C4-2B (cell line): ENCODE measurements at regions not wholly inside any gene's neighbourhood (a gene's known extent, or its start where the extent isn't known, plus 50 kb on each side); places are given as distances from the start of the nearest gene placed in this dataset.

Source experiments
- H3K27ac ChIP-seq: fragments of 450-650 bp; 2 replicates; pipeline ENCODE4 v1.5.1; 2017
- ZFX ChIP-seq: fragments of 450-650 bp; IDR thresholded peaks from 2 replicates; pipeline ENCODE4 v1.6.1; 2017
- TF ChIP-seq, protein P1 (sequence below): fragments of 450-650 bp; conservative IDR thresholded peaks from 2 replicates; pipeline ENCODE4 v1.5.1; 2017; ENCODE audit warnings: mild to moderate bottlenecking

DNA sequence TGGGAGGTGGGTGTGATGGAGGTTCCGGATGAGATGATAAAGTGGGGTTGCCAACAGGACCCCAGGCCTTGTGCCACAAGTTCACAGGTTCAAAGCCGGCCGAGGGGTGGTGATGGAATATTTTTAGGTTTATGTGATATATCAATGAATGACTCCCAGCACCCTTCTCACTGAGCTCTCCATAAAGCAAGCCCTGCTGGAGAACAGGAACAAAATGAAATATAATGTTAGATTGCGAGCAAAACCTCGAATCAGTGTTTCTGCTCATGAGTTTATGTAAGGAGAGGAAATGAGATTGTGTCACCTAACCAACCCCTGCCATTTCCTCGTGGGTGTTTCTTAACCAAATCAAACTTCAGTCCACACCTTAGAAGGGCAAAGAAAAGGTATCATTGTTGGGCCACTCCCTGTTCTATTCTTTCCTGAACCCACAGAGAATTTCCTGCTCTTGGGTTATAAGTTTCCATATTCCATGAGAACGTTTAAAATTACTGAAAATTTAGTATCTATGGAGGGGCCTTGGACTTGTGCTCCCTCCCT is 192.2 kb upstream of the EXOC2 start:
- TF ChIP-seq, protein P1, sequence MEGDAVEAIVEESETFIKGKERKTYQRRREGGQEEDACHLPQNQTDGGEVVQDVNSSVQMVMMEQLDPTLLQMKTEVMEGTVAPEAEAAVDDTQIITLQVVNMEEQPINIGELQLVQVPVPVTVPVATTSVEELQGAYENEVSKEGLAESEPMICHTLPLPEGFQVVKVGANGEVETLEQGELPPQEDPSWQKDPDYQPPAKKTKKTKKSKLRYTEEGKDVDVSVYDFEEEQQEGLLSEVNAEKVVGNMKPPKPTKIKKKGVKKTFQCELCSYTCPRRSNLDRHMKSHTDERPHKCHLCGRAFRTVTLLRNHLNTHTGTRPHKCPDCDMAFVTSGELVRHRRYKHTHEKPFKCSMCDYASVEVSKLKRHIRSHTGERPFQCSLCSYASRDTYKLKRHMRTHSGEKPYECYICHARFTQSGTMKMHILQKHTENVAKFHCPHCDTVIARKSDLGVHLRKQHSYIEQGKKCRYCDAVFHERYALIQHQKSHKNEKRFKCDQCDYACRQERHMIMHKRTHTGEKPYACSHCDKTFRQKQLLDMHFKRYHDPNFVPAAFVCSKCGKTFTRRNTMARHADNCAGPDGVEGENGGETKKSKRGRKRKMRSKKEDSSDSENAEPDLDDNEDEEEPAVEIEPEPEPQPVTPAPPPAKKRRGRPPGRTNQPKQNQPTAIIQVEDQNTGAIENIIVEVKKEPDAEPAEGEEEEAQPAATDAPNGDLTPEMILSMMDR: no peak
- TF ChIP-seq ZFX: no peak
- H3K27ac ChIP-seq: no peak overlapping the region

DNA sequence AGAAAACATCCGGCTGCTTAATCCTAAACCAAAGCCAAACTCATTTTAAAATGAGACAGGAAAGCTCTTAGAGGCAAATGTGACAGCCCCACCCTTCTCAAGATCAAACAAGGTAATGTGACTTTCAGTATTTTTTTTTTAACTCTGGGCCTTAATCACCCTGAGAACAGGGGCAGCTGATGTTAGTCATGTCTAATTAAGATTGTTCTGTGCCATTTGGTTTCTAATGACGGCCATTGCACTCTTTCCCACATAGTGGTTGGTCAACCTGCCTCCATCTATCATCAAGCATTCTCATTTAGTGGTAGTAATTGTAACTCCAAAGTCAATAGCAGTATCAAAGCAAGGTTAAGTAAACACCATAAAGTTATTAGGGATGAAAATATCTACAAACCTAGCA is 191.6 kb upstream of the EXOC2 start:
- no peak overlapping the region for H3K27ac ChIP-seq
- TF ChIP-seq, protein P1: no peak
- TF ChIP-seq ZFX: no peak

DNA sequence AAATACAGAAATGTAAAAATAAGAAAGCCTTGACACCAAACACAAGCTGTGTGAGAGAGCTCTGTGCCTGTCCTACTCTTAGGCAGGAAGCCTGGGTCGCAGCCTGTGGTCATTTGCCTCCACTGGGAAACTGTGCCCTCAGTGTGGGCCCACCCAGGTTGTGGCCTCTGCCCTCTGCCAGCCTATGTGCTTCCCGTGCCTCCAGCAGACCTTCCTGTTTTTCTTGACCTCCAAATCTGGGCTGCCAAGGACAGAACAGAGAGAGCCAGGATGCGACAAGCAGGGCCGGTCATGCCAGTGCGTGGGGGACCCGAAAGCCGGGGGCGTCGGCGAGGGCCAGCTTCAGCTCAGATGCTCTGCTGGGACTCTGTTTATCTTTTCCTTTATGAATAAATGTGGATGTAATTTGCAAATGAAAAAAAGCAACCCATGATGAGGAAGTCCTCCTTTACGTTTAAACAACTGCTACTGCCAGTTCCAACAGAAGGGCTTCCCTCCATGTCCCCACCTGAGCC is 189.2 kb upstream of the EXOC2 start:
- TF ChIP-seq ZFX: no peak
- TF ChIP-seq, protein P1: no peak

DNA sequence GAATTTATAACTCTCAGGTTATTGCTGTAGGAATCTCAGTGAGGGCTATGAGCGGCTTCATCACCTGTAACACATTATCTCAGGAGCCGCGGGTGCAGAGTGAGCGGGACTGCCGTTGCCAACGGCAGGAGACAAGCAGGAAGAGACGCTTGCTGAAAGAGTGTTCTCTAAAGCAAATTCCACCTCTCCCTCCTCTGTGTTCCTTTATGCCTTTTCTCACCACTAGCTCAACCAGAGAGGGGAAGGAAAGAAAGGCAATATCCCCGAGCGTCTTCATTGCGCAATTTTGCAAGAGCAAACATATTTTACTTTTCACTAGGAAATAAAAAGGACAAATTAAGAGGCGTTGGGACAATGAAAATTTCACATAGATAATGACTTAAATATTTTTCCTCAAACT is 185.2 kb upstream of the EXOC2 start:
- H3K27ac ChIP-seq: no peak overlapping the region
- TF ChIP-seq ZFX: no peak
- TF ChIP-seq, protein P1: no peak

More for the DNA sequence above, 189.2 kb upstream of the EXOC2 start:
- no peak overlapping the region for H3K27ac ChIP-seq

DNA sequence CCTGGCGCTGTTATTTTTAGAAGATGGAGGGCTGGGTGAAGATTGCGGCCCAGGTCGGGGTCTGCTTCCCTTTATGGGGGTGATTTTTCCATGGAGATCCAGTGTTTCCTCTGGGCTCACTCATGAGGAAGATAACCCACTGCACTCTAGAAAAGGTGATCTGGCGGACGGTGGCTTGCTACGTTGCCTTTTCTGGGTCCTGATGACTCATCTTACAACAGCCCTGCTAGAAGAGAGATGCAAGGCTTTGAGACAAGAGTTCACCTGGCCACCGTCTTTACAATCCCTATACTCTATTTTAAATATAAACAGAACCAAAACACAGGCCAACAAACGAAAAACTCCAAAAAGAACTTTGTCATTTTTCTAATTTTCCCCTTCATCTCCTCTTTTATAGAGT is 182.1 kb upstream of the EXOC2 start:
- no peak overlapping the region for H3K27ac ChIP-seq
- TF ChIP-seq, protein P1: no peak
- no peak for TF ChIP-seq ZFX

DNA sequence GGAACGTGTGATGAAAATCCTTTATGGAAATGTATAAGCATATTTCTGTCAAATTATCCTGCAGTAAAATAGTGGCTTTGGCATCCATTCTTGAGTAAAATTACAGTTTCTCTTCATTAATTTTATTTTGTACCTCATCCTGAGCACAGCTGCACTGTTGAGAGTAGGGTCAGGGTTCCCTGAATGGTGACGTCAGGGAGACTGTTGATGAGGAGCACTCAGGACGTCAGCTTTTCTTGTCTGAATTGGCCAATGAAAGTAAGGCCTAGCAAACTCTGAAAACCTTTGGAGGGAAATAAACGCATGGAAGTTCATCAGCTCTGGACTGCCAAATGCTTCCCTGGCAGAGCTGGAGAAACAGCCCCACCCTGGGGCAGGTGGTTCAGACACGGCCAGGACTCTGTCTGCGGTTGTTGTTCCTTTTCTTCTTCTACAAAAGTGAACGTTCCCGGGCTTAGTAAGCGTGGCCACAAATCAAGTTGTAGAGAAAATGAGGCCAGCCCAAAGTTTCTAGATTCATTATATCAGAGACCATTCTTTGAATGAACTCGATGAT is 179.7 kb upstream of the EXOC2 start:
- TF ChIP-seq, protein P1: no peak
- TF ChIP-seq ZFX: no peak
- H3K27ac ChIP-seq: no peak overlapping the region

DNA sequence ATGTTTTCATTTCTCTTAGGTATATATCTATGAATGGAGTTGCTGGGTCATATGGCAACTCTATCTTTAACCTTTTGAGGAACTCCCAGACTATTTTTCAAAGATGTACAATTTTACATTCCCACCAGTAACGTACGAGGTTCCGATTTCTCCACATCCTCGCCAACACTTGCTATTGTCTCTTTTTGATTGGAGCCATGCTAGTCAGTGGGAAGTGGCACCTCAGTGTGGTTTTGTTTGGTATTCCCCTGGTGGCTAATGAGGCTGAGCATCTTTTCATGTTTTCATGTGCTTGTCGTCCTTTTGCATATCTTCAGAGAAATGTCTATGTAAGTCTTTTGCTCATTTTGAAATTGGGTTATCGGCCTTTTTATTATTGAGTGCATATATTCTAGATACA is 178.6 kb upstream of the EXOC2 start:
- TF ChIP-seq, protein P1: no peak
- no peak for TF ChIP-seq ZFX
- no peak overlapping the region for H3K27ac ChIP-seq
